ENCODE measurements at regions not wholly inside any gene's neighbourhood (a gene's known extent, or its start where the extent isn't known, plus 50 kb on each side); places are given as distances from the start of the nearest gene placed in this dataset.
"Not testable (repeated sequence)": the region's sequence is repeated elsewhere in the genome, so short reads cannot be mapped to it uniquely, and the experiment has no call there.

DNA sequence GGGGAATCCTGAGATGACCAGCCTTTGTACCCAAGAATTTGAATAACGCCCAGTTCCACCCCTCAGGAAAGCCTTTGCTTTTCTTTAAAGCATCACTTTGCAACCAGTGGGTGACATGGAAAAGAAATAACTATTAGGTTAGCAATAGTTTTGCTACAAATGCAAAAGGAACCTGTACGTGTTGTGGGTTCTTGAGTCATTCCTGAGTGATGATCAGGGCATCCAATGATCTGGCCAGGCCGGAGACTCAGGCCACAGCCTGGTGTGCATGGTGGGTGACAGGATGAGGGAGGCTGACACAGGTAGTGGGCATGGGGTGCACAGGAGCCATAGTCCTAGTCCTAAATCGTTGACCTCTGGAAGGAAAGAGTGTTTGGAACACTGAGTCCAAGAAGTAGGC lies 321.4 kb upstream of the IL12A start:
- DNase-seq, result no peak

DNA sequence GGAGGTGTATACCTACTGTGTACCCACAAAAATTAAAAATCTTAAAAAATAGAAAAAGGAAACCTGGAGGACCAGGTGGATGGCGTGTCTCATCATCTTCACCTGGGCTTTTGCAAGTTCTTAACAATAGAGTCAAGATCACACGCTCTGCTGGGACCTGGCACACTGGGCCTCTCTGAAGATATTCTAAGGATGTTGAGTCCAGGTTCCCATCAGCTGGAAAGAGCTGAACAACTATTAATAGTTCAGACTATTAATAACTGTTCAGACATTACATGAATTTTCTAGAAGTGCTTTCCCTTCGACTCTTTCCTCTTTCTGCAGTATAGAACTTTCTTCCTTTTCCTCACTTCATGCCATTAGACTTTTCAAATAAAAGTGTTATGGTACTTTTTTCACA lies 320.2 kb upstream of the IL12A start:
- no peak for DNase-seq

DNA sequence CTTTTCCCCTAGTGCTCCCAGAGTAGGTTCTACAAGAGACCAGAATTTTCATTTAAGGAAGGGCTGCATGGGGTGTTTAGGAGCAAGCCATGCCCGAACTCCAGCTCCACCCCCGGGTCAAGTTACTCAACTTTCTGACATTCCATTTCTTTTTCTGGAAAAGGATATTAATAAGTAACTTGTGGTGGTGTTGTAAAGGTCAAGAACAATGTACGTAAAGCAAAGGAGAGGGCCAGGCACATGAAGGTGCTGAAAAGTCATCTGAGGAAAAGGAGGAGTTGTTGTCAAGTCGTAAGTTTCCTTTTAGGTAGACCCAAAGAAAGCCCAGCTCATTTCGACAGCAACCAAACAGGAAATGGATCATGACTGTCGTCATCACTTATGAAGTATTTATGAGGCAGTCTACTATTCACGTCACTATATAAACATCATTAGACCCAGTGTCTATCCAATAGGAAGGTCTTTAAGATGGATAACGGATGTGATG lies 319.6 kb upstream of the IL12A start:
- peak in 1 of 3 experiments; percentile 19 for DNase-seq

DNA sequence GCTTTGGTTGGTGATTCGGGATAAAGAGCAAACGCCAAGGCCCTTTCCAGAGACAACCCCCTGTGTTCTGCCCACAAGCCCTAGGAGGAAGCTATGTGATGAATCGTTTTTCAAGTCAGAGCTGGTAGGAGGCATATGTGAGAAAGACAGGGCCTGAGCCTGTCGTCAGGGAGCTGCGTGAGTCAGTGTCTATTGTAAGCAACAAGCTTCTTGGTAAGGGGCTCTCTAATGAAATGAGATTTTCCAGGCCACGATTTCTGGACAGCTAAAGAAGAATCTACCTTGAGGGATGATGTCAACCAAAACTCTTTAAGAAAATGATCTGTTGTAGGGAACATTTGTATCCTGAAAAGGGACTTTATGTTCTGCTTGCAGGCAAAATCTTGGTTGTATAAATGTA lies 318.9 kb upstream of the IL12A start:
- DNase-seq, result no peak

DNA sequence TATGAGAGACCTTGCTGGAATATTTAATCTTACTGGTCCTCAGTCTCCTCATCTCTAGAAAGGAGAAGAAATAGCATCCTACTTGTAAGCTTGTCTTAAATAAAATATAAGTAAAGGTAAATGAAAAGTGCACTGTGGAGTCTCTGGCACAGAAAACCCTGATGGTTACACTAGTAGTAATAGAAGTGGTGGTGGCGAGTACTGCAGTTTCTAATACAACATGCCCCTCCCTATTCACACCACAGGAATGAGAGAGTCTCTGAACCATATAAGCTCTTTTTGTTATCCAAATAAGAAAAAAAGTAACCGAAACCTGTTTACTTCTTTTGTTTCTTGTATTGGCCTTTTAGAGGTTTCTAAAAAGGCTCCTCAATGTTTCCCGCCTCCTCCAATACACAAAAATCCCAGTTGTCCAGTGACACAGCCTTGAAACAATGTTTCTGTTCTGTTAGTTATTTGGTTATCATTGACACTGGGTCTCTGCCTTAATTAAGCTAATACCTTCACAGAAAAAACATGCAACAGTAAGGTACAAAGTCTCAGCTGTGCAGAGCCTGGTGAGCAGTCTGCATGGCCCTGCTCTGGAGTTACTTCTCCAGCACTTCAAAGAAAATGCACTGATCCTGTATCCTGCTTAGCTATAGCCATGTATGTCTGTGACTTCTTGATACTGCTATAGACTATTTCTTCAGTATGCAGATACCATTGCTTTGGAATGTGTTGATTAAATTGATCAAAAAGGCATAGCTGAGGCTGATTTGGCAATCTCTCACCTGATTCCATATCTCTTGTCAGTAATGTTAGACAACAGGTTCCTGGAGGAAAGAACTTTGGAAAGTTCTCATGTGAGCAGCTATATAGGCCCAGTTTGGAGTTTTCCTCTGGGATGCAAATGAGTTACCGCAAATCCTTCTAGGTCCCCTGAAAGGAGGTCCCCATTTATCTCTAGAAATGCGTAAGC lies 315.6 kb upstream of the IL12A start:
- no peak for DNase-seq

DNA sequence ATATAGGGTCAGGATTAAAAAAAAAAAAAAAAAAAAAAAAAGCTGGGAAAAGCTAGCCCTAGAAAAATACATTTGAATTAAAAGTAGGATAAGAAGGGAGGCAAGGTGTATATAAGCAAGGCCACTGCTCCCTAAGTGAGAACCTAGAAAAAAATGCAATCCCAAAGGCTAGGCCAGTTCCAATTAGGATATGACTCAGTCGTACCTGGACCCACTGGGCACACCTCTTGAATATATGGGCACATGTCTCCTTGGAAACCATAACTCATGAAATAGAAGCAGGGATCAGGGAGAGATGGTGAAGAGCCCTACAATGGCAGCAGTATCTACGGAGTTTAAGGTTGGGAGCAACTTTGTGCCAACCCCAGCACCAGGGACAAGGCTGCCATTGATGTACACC lies 314.1 kb upstream of the IL12A start:
- DNase-seq, result no peak

DNA sequence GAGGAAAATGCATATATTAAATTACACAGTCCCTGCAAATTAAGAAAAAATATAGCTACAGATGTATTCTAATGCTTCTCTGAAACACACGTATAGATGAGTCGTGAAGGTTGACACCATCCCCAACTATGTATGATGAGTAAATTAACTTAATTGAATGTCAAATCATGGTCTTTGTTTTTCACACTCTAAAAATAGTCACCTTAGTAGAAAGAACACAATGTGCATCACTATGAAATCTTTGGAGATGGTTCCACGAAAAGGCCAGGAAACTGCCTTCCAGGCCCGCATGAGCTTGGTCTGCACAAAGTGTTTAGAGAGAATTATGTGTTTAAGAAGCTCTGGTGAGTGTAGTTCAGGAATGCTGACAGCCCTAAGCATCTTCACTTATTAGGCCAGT lies 313.4 kb upstream of the IL12A start:
- DNase-seq, result no peak

DNA sequence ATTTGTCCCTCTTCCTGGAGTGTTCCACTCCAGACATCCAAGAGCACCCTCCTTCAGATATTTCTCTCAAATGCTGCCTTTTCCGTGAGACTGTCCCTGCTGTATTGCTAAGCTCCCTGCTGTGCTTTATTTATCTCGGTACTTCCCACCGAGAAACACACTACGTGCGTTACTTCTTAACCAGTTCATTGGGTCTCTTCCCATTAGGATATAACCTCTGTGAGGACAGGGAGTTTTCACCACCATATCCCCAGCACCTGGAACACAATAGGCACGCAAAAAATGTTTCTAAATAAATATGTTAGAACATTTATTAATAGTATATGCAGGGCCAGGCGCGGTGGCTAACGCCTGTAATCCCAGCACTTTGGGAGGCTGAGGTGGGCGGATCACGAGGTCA lies 308.7 kb upstream of the IL12A start:
- DNase-seq, result no peak

DNA sequence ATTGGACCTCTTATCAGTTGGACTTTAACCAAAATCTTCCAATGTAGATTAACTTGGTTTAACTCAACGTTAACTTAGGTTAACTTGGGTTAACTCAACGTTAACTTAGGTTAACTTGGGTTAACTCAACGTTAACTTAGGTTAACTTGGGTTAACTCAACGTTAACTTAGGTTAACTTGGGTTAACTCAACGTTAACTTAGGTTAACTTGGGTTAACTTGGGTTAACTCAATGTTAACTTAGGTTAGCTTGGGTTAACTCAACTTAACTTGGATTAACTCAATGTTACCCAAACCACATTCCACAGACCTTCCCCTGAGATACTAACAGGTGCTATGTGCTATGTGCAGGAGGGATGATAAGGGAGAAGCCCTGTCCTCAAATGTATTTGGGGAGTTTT lies 306.9 kb upstream of the IL12A start:
- not testable (repeated sequence) for DNase-seq

DNA sequence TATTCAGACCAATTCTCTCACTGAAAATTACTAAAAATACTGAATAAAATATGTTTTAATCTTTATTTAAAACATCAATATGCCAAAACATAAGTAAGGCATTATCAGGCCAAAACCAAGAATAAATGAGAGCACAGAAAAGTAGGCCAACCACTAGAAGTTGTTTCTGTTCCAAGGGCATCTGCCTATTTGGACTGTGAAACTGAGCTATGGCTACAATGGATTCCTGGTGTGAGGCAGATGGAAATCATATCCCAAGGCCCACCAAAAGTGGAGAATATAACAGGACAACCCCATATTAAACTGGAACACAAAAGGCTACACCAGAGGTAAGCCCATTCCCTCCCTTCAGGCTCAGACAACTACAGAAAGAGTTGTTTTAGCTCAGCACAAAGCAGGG lies 302.8 kb upstream of the IL12A start:
- DNase-seq, result no peak

DNA sequence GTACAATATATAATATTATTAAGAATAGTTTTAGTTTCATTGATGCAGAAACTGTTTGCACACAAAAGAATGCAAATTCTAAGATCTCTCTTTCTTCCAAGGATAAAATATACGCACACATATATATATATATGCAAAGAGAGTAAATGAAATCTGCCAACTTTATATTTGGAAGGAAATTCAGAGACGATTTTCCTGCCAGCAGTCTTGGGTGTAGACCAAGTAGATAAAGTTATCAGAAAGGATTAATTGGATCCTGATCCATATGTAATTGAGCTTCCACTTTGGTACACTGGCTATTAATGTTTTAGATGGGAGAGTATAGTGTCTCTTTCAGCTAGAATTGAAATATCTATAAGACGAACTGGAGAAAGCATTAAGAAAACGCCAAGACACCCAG lies 295.4 kb upstream of the IL12A start:
- no peak for DNase-seq

DNA sequence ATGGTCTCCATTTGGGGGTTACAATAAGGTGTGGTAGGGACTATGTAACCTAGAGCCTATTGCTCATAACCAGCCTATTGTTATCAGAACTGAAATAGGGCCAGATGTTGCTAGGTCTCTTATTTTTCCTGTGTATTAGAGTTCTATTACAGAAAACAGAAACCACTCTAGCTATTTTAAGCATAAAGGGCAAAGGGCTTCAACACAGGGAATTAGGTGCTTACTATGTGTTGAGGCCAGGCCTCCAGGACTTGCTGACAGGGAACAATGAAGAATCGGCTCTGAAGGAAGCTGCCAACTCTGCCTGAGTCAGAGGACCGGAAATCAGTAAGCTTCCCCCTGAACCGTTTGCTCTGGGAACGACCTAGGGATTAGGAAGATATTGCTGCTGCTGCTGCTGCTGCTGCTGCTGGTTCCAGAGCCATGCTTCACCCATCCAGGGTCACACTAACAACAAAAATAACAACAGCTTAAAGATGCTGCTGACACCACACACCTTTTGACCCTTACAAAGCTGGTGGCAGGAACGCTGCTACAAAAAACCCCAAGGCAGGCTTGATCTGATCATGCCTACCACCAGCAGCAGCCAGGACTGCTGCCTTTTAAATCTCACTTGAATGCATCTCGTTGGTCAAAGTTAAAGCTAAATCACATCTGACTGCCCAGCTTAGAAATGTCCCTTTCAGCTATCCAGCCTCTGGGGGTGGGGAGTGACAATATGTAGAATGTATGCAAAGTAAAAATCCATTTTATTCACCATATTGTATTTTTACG lies 276.9 kb upstream of the IL12A start:
- no peak for DNase-seq

DNA sequence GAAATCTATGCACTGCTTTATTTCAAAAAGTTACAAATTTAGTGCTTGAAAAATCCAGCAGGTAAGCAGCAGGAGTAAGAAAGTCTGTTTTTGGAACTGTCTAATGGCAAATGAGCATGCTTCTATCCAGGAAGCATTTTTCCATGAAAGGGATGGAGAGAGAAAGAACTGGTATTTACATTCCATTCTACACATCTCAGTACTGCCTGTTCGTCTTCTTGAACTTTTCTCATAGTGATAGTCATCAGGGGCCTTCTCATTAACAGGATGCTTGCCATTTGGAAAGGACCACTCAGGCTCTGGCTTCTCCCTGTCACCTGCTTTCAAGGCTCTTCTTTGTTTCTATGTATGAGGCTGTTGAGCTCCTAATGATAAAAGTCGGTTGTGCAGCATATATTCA lies 267.3 kb upstream of the IL12A start:
- DNase-seq, result no peak

DNA sequence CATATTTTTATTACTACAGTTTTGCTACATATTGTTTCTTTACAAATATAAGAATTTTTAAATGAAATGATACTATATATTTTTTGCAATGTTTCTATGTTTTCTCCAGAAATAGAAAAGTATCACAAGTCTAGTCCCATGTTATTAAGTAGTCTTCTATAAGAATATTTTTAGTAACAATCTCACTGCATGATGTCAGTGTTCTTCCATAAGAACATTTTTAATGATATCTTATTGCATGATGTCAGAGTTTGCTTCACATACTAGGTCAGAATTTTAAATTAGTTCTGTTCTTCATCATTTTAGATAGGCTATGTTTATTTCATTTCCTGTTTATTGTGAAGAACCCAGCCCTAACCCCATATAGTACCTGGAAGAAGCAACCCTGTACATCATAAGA lies 265.3 kb upstream of the IL12A start:
- no peak for DNase-seq

DNA sequence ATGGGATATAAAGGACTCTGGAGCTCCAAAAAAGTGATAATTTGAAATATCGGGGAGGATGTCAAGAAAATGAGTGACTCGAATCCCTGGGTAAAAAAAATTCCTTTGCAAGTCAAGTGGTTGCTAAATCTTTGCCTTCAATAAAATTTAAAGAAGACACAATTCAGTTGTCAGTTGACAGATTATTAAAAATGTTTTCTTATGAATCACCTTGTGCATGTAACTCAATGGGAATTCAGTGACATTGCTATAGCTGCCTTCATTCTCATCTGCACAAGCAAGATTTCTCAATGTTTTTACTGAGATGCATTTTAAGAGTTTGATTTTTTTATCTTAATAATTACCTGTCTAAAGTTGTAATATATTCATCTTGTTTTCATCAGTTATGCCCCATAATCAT lies 264.0 kb upstream of the IL12A start:
- DNase-seq, result no peak

DNA sequence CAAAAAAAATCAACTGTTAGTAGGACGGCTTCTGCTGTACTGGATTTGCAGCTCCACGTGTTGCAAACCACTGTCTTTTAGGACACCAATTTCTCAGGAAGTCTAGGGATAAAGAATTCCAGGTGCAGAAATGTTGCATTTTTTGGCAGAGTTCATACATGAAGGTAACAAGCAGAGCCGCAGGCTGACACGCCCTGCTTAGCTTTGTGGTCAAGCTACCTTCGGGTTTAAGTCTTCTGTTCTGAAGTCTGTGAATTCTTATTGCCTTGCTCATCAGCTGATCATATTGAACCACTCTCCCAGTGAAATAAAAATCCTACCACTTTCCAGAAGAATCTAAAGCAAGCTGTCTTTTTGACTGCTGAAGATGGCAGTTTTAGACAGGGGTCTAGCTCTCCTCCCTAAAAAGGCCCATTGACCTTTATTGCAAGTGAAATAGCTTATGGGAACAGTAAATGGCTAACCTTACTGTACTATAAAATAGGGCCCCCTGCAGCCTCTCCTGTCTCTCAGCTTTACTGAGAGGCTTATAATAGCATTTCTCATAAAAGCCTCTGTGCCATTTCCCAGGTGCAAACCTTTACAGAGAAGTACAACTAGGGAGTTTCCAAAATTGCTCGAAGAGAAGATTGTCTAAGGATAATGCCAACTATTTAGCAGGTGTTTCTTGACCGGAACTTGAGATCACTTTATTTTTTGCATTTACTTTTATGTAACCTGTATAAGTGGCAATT lies 262.2 kb upstream of the IL12A start:
- DNase-seq, result peak in 1 of 3 experiments; percentile 26

DNA sequence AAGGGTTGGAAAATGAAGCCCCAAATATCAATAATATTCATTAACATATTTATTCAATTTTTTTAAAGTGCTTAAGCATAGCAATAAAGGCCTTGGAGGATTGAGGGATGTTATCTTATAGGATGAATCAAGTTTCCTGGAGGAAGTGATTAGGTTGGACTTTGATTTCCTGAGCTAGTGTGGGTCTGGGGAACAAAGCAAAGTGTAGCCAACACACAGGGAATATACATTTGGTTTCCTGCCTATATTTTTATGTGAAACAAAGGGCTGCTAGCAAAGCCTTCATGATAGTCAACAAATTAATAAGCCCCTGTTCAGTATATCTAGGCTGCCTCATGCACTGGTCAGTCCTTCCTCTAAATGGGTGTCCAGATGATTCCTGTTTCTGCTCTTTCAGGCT lies 261.1 kb upstream of the IL12A start:
- no peak for DNase-seq

DNA sequence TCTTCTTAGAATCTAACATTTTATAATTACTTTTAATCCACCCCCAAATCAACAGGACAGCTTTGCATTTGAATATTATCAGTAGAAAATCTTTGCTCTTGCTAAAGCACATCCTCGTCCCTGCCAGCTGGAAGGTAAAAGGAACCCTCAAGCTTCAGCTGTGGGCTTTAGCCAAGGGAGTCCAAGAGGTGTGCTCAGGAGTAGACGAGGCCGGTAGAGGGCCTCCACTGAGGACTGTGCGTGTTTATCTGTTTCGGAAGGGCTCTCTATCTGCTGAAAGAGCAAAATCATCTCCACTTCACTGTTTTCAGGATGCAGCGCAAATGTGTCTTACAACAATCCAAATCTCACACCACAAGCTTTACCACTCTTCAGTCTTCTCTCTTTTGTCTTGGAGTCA lies 257.4 kb upstream of the IL12A start:
- DNase-seq, result no peak

DNA sequence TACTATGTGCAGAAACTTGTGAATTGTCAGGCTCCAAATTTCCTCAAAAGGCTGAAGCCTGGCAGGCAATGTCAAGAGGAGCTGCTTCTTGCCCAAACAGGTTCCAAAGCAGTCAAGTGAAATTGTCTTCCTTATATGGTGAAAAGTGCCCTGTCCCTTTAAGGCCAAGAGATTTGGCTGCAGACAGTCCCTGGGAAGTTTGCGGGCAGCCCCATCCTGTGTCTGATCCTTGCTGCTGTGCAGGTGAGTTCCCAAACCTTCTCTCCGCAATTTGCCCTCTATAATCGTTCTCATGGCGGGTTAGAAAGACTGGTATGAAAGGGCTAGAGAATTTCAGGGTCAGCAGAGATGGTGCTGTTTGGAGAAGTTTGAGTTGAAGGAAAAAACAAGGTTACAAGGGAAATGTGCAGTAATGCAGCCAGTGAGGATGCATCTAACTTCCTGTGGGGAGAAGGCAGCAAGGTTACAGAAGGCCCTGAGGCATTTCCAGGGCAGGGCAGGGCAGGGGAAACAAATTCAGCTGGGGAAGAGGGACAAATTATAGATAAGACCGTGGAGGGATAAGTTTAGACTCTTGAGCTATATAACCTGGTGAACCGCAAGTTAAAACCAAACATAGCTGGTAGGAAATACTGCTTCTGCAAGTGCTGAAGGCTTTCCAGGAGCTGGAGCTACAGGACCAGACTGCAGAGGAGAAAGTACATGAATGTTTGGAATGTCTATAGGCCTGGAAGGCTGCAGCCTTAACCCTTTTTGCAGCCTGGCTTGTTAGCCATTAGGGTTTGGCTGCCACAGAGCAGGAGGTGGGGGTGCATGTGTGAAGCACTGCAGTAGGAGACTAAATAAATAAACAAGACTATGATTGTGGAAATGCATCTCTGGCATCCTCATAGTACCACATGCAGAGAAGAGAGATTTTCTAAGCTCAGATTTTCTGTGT lies 256.2 kb upstream of the IL12A start:
- no peak for DNase-seq

DNA sequence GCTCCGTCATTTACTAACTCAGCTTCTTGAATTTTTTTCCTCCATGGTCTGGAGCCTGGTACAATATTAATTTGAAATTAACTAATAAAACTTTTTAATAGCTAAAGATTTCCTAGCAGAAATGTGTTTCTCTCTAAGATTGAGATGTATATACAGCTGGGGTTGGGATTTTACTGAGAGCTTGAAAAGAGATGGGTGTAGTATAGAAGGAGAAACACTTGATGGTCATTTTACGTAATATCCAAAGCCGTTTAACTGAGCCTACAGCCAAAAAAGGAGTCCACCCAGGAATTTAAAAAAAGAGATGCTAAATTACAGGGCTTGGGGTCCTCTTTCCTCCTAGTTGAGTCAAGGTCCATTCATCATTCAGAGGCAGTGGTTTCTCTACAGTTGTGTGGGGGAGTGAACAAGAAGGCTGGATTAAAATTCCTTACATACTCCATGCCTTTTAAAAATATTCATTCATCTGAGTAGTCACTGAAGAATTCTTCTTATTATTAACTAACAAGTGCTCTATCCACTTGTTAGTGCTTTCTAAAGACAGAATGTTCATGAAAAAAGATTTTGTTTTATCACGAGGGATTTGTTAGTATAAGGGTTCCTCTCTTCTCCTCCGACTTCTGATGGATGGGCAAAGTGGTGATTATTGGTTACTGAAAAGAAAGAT lies 255.3 kb upstream of the IL12A start:
- DNase-seq, result no peak

DNA sequence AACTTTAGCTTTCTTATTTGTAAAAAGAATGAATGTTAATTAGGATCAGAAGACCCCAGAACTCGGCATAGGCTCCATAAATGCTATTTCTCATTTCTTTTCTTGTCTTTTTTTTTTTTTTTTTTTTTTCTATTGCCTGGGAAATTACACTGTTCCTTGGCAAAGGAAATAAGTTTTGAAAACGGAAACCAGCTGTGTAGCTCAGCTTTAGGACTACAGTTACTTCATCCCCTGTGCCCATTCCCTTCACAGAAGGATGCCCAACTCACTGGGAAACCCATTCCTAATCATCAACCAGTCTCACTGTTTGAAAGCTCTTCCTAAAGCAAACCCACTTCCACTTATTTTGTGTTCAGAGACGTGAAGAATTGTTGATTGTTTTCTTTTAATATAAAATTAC lies 254.0 kb upstream of the IL12A start:
- no peak for DNase-seq

DNA sequence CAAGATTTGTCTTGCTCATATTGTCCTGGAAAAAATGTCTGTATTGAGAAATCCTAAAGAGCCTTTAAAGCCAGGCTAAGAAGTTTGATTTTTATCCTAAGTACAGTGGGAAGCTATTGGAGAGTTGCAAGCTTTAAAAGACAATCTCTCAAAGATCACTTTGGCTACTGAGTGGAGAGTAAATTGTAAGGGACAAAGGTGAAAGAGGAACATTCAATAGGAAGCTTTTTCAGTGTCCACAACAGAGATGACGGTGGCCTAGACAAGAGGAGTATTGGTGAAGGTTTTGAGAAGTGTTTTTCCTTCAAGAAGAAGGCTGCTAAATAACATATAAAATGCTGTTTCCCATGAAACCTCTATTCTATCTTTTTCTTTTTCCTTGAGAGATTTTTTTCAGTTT lies 249.5 kb upstream of the IL12A start:
- no peak for DNase-seq

Data from NCI-H1417 (cell line).